Forelimb muscle (tissue), 1 donor: ENCODE measurements at regions not wholly inside any gene's neighbourhood (a gene's known extent, or its start where the extent isn't known, plus 50 kb on each side); places are given as distances from the start of the nearest gene placed in this dataset.

Experiments
- DNase-seq: peaks from one replicate; pipeline ENCODE4 v3.0.0-alpha.2; 2013; ENCODE audit warnings: low read depth

DNA sequence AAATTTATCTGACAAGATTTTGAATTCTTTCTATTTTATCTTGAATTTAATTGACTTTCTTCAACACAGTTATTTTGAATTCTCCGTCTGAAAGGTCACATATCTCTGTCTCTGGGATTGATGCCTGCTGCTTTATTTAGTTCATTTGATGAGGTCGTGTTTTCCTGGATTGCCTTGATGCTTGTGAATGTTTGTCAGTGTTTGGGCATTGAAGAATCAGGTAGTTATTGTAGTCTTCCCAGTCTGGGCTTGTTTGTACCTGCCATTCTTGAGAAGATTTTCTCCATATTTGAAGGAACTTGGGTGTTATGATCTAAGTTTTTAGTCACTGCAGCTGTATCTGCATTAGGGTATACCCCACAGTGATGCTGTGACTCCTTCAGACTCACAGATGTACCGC is 315.8 kb upstream of the DDHD1 start:
- DNase-seq = no peak

DNA sequence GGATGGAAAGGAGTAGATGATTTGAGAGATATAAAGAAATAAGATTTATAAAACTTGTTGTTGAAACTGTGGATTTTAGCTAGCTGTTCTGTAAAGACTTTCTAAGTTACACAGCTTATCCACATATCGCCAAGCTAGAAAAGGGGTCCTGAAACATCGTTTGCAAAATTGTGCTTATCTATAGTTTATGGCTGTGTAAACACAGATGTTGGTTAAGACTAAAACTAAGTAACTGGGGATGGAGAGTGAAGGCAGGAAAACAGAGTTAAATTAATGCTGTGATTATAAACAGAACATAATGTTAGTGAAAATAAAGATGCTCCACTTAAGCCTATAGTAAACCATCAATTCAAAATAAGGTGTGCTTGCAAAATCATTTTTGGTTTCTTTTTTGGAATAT is 311.3 kb upstream of the DDHD1 start:
- no peak for DNase-seq

DNA sequence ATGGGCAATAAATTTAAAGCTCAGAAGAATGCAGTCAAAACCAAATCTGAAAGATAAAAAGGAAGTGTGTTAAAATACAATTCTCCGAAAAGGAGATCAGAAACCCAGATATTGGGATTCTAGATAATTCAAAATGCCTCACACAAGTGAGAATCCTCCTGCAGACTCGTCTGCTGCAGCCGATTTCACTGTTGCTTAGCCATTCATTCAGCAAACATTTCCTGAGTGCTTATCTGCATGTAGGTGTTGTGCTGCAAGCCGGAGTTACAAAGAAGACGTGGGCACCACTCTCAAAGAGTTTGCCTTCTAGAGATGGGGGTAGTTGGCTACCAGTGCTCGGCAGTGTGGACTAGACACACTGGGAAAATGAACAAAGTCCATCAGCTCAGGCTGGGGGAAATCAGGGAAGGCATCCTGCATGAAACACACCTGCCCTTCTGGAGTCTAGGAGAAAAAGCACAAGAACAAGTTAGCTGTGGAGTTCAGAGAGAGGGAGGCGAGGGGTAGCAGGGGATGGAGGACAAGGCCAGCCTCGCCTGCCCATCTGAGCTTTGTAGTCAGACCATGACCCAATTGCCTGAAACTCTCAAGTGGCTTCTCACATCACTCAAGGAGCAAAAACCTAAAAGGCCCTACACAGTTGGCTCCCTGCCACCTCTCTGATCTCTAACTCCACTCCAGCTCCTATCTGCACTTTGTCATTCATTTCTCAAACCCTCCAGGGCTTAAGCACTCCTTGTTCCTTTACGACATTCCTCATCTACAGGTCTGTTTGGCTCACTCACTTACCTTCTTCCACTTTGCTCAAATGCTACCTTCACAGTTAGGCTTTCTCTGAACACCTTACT is 310.0 kb upstream of the DDHD1 start:
- DNase-seq = no peak

DNA sequence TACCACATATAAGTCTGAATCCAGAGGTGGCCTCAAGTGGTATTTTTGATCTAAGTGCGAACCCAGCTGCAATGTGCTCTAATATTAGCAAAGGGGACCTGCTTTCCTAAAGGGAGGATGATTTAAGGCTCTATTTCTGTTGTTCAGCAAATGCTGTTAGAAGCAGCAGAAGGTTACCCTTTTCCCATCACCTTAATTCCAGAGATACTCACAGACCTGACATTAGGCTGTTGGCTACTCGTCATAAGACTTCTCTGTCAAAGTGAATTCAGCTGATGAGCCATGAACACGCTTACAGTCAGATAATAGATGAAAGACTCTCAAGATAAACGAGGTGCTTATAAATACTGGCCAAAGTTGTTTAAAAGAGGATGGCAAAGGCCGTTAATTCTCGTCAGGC is 308.7 kb upstream of the DDHD1 start:
- DNase-seq = no peak

DNA sequence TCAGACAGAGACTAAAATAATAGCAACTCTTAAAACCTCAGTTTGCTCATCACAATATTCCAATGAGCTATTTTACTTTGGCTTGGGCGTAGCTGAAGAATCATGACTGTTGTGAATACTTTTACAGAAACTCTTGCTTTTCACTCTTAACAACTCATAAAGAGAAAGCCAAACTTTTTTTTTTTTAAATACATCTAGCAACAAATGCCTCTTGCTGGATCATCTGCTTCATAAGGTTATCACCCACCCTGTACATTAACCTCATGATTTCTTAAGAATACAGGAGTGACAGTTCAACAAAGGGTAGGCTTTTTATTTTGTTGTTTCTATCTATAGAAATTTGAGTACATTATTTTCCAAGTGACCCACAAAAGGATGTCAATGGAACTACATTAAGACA is 307.4 kb upstream of the DDHD1 start:
- no peak for DNase-seq

DNA sequence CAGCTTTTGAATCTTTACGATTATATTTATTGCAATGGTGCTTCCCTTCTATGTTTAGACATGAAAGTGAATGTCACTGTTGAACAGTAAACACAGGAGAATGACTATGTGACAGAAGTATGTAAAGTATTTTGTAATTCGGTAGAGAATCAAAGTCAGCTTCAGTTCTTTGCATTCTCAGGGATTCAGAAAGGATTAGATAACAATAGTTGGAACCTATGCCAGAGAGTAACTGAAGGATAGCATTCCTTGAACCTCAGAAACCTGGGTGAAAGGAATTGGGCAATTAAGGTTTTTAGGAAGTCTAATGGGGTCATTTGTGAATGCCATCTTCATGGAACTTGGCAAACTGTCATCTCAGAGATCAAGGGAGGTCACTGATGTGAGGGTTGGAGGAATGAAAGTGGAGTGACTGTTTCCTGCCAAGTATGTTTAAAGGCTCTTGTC is 305.3 kb upstream of the DDHD1 start:
- DNase-seq = no peak

DNA sequence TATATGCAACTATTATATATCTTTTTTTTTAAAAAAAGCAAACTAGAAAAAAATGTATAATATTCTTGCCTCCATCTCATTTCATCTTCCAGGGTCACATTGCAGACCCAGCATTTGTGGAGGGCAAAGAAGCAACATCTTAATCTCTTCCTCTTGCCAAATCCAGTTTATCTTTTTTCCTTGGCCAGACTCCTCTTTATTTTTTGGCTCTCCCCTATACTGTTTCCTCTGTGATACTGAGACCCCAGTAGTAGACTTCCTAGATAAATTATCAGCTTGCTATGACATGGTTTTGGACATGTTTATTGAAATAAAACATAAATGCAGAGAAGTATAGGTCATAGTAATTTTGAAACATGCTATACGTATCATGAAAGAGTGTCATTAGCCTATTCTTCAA is 303.8 kb upstream of the DDHD1 start:
- no peak for DNase-seq

DNA sequence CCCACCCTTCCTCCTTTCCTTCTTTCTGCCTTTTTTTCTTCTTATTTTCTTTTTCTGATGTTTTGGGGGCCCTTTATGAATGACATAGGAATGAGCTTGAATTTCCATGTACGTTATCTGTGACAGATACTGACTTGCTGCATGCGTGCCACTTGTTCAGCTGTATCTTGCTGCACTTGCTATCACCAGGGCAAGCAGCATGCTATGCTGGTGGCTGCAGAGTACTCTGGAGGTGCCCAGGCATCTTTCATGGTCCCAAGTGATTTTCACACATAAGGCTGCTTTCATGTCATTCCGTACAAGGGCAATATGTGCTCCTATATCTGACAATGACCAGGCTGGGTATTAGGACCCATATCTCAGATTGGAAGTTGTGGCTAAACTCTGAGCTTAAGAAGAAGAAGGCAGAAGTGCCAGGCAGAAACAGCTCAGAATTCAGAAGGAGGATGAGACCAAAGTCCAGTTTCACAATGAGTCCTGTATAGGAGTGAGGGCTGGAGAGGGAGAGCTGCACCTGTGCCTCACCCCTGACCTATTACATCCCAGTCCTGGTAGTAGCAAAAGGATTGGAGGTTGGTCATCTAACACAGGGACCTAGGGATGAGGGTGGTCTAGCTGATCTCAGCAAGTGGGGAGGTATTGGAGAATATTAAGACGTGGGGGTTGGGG is 299.0 kb upstream of the DDHD1 start:
- DNase-seq = no peak

DNA sequence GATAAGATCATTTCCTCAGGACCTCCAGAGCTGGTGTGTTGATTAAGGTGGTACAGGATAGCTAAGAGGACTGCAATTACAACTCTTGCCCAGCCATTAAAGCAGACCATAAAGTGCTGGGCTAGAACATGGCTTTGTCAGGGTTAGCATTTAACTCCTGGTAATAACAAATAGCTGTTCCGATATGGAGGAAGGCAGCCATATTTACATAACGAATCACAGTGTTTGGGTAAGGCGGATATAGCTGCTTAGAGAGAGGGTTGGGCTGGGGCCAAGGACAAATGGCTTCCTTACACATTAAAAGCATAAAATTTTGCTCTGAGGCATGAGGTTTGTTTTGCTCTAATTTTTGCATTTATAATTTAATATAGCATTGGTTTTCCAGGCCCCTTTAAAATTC is 297.7 kb upstream of the DDHD1 start:
- DNase-seq = no peak

DNA sequence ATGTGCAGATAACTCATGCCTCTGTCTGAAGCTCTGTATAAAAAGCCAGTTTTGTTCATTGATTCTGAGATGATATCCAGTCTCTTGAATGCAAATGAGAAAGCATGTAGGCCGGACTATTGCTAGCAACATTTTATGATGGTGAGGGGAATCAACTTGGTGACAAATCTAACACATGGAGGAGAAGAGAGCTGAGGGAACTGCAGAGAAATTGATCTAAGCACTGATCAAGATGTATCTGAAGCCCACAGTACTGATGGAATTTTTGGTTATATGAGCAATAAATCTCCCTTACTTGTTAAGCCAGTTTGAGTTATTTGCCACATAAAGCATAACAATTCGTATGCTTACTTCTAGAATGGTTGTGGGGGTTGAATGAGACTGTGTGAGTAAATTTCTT is 295.6 kb upstream of the DDHD1 start:
- DNase-seq = no peak

DNA sequence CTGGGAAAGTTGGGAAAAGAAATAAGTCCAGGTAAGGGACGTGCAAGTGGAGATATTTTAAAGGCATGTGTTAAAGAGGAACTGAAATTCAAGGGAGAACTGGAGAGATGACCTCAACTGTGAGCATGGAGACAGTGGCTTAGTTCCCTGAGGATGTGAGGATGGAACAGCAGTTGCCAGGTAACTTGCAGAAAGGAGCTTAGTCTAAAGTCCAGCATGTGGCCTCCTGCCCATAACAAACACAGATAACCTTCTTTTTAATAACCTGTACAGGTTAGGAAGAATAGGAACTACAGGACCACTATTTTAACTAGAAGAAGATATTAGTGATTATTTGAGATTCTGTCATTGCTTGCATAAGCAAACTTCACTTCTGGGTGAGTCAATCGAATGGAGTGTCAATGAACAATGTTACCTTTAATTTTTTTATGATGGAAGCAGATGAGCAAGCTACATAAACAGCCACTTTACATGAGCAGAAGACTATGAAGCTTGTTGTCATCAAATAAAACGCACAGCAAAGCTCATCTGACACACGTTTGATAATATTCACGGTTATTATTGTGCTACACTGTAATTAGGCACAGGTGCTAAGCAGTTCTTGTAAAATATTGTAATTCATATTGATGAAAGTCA is 291.7 kb upstream of the DDHD1 start:
- DNase-seq = no peak

DNA sequence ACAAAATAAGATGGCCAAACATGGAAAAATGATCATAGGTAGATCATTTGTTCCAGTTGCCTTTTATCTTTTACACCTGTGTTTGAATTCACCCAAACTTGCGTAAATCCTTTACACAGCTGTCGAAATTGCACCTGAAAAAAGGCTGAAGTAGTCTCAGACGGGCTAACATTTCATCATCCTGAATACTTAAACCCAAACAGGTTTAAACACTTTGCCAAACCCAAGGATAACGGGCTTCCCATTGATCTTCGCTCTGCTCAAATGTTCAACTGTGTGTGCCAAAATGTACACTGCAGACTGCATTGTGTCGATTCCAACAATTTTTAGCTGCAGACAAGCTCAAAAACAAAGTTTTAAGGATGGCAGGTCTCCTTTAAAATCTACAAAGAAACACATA is 288.7 kb upstream of the DDHD1 start:
- no peak for DNase-seq

DNA sequence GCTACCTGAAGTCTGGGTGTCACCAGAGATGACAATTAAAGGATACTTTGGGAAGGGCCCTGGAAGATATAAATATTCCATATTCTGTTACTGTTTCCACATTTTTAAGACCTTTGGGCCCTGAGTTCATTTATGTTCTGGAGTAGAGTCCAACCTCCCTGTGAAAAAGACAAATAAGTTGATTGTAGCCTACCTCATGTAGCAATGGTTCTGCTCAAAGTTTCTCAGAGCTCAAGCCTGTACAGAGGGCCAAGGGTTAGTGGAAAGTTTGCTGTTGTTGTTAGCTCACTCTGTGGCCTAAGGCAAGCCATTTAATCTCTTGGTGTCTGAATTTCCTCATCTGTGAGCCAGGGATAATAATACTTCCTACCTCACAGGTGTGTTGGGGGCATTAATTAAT is 284.7 kb upstream of the DDHD1 start:
- no peak for DNase-seq

DNA sequence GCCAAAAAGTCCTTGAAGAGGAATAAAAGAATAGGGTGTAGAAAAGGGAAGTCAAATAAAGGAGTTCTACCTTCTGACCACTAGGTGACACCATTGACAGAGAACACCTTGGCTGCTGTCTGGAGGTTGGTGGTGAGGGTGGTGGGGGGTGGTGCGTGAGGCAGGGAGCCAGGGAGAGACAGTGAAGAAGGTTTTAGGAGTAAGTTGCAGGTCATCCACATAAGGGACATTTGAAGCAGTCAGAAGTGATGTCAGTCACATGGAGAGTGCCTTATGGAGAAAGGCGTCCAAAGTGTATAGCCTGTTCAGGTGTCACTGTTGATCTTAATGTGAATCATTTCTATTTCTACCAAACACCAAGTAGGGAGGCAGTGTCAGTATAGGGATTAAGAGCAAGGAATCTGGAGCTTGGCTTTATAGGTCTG is 279.3 kb upstream of the DDHD1 start:
- DNase-seq = no peak

DNA sequence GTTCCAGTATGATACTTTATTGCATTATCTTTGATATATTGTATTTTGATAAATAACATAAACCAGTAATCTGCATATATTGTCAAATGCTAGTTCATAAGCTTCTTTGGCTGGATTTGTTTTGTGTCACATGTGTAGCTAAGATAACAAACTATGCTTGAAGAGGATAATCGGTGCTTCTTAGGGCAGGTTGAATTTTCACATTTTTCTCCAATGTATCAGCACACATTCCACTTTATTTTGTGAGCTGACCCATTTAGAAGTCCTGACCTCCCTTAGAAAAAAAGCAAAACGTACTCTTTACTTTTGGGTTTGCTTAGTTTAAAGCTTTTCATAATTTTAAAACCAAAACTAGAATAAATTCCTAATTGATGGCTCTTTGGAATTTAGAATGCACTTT is 277.7 kb upstream of the DDHD1 start:
- no peak for DNase-seq

DNA sequence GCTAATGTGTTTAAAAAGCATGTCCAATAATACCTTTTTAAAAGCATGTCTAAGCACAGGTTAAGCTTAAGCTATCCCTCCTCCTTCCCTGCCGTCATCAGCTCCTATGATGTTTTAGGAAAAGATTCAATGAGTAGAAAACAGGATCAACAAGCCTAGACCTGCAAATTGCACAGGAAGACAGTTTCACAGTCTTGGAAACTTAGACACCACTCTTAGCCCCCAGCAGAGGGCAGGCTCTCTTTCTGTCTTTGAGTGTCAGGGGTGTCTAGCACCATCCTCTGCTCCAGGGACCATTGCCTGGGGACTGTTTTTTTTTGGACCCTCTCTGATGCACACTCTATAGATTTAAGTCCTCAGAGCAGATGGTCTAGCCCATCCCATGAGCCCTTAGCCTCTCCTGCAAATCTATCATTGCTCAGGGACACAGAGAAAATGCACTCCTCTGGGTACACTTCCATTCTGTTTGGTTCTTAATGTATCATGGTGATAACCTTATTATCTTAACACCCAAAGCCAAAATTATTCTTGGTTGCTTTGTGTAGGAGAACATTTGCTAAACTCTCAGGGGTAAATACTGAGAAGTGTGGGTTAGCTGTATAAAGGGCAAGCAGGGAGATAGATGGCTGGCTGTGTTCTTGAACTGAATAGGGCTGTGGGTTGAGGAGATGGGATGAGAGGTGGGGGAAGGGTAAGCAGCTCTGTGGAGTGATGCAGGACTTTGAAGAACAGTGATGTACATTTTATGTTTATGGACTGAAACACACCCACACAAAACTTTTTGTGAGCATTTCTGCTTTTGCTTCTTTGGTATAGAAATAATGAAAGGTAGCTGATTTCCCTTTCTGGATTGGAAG is 259.9 kb upstream of the DDHD1 start:
- no peak for DNase-seq

DNA sequence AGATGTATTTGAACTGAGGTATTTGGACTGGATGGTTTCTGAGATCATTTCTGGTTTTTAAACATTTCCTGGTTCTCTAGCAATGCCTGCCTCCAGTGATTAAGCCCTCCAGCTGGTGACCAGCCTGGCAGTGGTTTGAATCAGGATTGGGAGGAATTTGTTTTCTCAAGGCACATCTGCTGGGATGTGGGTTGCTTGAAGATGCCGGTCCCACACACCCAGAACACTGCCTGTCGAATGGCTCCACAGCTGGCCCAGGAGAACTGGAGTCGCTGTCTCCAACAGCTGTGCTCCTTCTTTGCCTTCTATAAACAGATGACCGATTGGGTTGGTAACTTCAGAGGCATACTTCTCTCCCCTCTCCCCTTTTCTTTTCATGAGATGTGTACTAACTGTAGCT is 258.0 kb upstream of the DDHD1 start:
- no peak for DNase-seq

DNA sequence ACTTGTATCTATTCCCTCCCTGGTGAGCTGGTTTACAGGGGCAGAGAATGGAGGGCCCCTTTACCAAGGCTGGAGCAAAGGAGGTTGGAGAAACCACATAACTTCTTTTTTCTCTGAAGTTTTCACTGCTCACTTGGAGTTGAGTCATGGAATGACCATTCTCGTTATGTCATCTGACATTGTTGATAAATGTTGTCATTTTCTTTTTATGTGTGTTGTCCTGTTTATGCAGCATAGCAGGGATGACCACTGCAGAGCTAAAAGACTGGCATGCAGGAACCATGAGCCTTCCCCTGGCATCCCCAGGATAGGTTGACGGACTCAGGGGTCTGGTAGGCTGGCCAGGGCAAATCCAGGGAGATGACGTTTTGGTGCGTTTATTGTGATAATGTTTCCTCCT is 256.8 kb upstream of the DDHD1 start:
- no peak for DNase-seq

DNA sequence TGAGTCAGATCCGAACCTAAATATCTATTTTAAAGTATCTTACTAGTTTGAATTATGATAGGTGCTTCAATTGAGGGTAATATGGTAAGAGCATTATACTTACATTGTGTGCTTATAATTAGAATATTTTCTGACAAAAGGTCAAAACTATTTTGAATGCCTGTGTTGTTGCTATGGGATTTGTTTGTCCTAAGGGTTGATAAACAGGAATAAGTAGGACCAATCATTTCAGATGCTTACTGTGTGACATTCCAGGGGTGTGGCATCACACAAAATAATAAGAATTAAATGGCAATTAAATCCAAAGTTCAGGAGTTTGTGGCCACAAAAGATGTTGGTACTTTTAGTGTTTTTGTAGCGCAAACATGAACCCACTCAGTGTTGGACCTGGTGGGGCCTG is 256.2 kb upstream of the DDHD1 start:
- DNase-seq = no peak

DNA sequence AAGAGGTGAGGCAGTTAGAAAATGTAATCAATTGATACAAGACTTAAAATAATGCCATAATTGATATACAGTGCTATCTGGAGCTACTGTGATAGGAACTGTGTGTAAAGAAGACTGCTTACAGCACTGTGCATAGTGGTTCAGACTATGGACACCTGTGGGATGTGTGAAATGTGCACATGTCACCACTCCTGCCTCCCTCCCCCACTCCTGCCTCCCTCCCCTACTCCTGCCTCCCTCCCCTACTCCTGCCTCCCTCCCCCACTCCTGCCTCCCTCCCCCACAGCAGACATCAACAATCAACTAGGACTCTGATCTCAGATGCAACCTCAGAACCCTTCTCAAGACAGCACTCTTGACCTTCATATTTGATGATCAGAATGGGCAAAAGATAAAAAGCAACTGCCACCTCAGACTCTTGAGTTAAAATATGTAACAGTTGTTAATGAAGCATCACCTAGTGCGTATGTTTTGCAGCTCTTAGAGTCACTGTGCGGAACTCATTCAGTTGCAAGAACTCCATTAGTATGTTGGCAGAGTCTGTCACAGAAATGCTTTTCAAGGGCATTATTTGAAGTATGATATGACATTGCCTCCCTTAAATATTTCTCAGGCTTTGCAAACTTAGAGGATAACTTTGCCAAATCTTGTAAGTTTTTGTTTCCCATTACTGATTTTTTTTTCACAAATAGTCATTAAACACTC is 255.2 kb upstream of the DDHD1 start:
- no peak for DNase-seq

DNA sequence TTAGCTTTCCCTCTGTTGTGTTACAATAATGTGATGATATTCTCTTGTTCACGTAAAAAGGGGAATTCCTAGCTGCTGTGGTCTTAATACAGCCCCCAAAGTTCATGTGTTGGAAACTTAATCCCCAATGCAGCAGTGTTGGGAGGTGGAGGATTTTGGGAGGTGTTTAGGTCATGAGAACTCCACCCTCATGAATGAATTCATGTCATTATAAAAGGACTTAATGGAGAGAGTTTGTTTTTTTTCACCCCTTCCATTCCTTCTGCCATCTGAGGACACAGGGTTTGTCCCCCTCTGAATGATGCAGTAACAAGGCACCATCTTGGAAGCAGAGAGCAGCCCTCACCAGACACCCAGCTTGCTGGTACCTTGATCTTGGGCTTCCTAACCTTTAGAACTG is 253.4 kb upstream of the DDHD1 start:
- DNase-seq = no peak
